ENCODE measurements at regions not wholly inside any gene's neighbourhood (a gene's known extent, or its start where the extent isn't known, plus 50 kb on each side); places are given as distances from the start of the nearest gene placed in this dataset.

GRCh38 chr4:132382243-132382642 lies 766.9 kb upstream of the PCDH10 start:
- intact Hi-C loops (cut with micrococcal nuclease), result no loop called here
- Histone ChIP-seq H3K4me1 (no peaks in the 10 kb centered on the region), H3K27ac (replicated peaks) (no peak overlapping the region), H3K4me3 (no peak overlapping the region), H3K27me3 (ENCODE audit: low read depth) (no peaks in the 10 kb centered on the region), H3K9me3 (replicated peaks) (no peaks in the 10 kb centered on the region), H3K36me3 (no peaks in the 10 kb centered on the region)
- no peak for DNase-seq
- no peak for TF ChIP-seq CTCF (IDR thresholded peaks at IDR 0.05; ENCODE audit: borderline replicate concordance)

- H3K4me1 ChIP-seq, result no peaks in the 10 kb centered on the region
- H3K9me3 ChIP-seq (replicated peaks), result no peaks in the 10 kb centered on the region
- TF ChIP-seq CTCF (IDR thresholded peaks at IDR 0.05; ENCODE audit: borderline replicate concordance), result no peak
- intact Hi-C loops (cut with micrococcal nuclease), result no loop called here
- H3K27ac ChIP-seq (replicated peaks), result no peak overlapping the region
- H3K4me3 ChIP-seq, result no peak overlapping the region
- no peaks in the 10 kb centered on the region for H3K27me3 ChIP-seq (ENCODE audit: low read depth)
- no peaks in the 10 kb centered on the region for H3K36me3 ChIP-seq
- no peak for DNase-seq
Observed at GRCh38 chr4:132383571-132384199, 765.4 kb upstream of the PCDH10 start.

- Histone ChIP-seq H3K9me3 (replicated peaks) (no peaks in the 10 kb centered on the region), H3K4me1 (no peaks in the 10 kb centered on the region), H3K27ac (replicated peaks) (no peak overlapping the region), H3K36me3 (no peaks in the 10 kb centered on the region), H3K4me3 (no peak overlapping the region), H3K27me3 (ENCODE audit: low read depth) (no peaks in the 10 kb centered on the region)
- intact Hi-C loops (cut with micrococcal nuclease), result no loop called here
- DNase-seq, result no peak
- no peak for TF ChIP-seq CTCF (IDR thresholded peaks at IDR 0.05; ENCODE audit: borderline replicate concordance)
Observed at GRCh38 chr4:132384709-132385108, 764.4 kb upstream of the PCDH10 start.

- Histone ChIP-seq H3K27ac (replicated peaks) (no peak overlapping the region), H3K4me1 (no peaks in the 10 kb centered on the region), H3K36me3 (no peaks in the 10 kb centered on the region), H3K4me3 (no peak overlapping the region), H3K27me3 (ENCODE audit: low read depth) (no peaks in the 10 kb centered on the region), H3K9me3 (replicated peaks) (peaks cover 8% of the 10 kb centered on the region)
- TF ChIP-seq CTCF (IDR thresholded peaks at IDR 0.05; ENCODE audit: borderline replicate concordance), result no peak
- DNase-seq, result no peak
- intact Hi-C loops (cut with micrococcal nuclease), result no loop called here
Observed at GRCh38 chr4:132386130-132386529, 763.0 kb upstream of the PCDH10 start.

- intact Hi-C loops (cut with micrococcal nuclease), result no loop called here
- H3K4me3 ChIP-seq, result no peak overlapping the region
- DNase-seq, result no peak
- H3K36me3 ChIP-seq, result no peaks in the 10 kb centered on the region
- H3K4me1 ChIP-seq, result no peaks in the 10 kb centered on the region
- H3K27ac ChIP-seq (replicated peaks), result no peak overlapping the region
- no peak for TF ChIP-seq CTCF (IDR thresholded peaks at IDR 0.05; ENCODE audit: borderline replicate concordance)
- peaks cover 10% of the 10 kb centered on the region for H3K9me3 ChIP-seq (replicated peaks)
- no peaks in the 10 kb centered on the region for H3K27me3 ChIP-seq (ENCODE audit: low read depth)
Observed at GRCh38 chr4:132387060-132387459, 762.0 kb upstream of the PCDH10 start.

Measured in left ventricle myocardium inferior (tissue), 1 donor.